ENCODE measurements at regions not wholly inside any gene's neighbourhood (a gene's known extent, or its start where the extent isn't known, plus 50 kb on each side); places are given as distances from the start of the nearest gene placed in this dataset.

- Histone ChIP-seq H3K27ac (ENCODE audit: low read depth in 1 of 2, low read length in 1 of 2) (no peak overlapping the region), H3K9me3 (ENCODE audit: control insufficient read depth in 2 of 2, insufficient read depth in 1 of 2, low read length in 1 of 2) (no peaks in the 10 kb centered on the region), H3K27me3 (ENCODE audit: control insufficient read depth in 2 of 2, insufficient read depth in 1 of 2, low read length in 1 of 2) (no peaks in the 10 kb centered on the region), H3K4me1 (ENCODE audit: control insufficient read depth in 2 of 2, insufficient read depth in 2 of 2, low read length in 2 of 2) (no peaks in the 10 kb centered on the region), H3K4me3 (ENCODE audit: low read length in 2 of 2) (no peak overlapping the region), H3K36me3 (ENCODE audit: control insufficient read depth in 2 of 2, insufficient read depth in 2 of 2, low read length in 1 of 2) (no peaks in the 10 kb centered on the region)
- DNase-seq (ENCODE audit: low read depth in 6 of 9, low spot score in 9 of 9): no peak
Observed at GRCh38 chr3:25888892-25889524, 99.1 kb downstream of the OXSM start.

GRCh38 chr3:25889525-25889917, 99.6 kb downstream of the OXSM start:
- no peaks in the 10 kb centered on the region for H3K27me3 ChIP-seq (ENCODE audit: control insufficient read depth in 2 of 2, insufficient read depth in 1 of 2, low read length in 1 of 2)
- no peaks in the 10 kb centered on the region for H3K4me1 ChIP-seq (ENCODE audit: control insufficient read depth in 2 of 2, insufficient read depth in 2 of 2, low read length in 2 of 2)
- 92% methylated on average over 2 of the region's 2 CpGs for WGBS

GRCh38 chr3:25894101-25894500, 104.2 kb downstream of the OXSM start:
- no peak for DNase-seq (ENCODE audit: low read depth in 6 of 9, low spot score in 9 of 9)
- Histone ChIP-seq H3K4me1 (ENCODE audit: control insufficient read depth in 2 of 2, insufficient read depth in 2 of 2, low read length in 2 of 2) (no peaks in the 10 kb centered on the region), H3K36me3 (ENCODE audit: control insufficient read depth in 2 of 2, insufficient read depth in 2 of 2, low read length in 1 of 2) (no peaks in the 10 kb centered on the region), H3K9me3 (ENCODE audit: control insufficient read depth in 2 of 2, insufficient read depth in 1 of 2, low read length in 1 of 2) (no peaks in the 10 kb centered on the region), H3K27ac (ENCODE audit: low read depth in 1 of 2, low read length in 1 of 2) (no peak overlapping the region), H3K4me3 (ENCODE audit: low read length in 2 of 2) (no peak overlapping the region), H3K27me3 (ENCODE audit: control insufficient read depth in 2 of 2, insufficient read depth in 1 of 2, low read length in 1 of 2) (no peaks in the 10 kb centered on the region)
- 96% methylated on average over 3 of the region's 3 CpGs for WGBS

More at GRCh38 chr3:25889525-25889917, 99.6 kb downstream of the OXSM start:
- Histone ChIP-seq H3K9me3 (ENCODE audit: control insufficient read depth in 2 of 2, insufficient read depth in 1 of 2, low read length in 1 of 2) (no peaks in the 10 kb centered on the region), H3K36me3 (ENCODE audit: control insufficient read depth in 2 of 2, insufficient read depth in 2 of 2, low read length in 1 of 2) (no peaks in the 10 kb centered on the region), H3K4me3 (ENCODE audit: low read length in 2 of 2) (no peak overlapping the region), H3K27ac (ENCODE audit: low read depth in 1 of 2, low read length in 1 of 2) (no peak overlapping the region)
- no peak for DNase-seq (ENCODE audit: low read depth in 6 of 9, low spot score in 9 of 9)

GRCh38 chr3:25895031-25895430, 105.1 kb downstream of the OXSM start:
- no peak overlapping the region for H3K4me3 ChIP-seq (ENCODE audit: low read length in 2 of 2)
- H3K27ac ChIP-seq (ENCODE audit: low read depth in 1 of 2, low read length in 1 of 2): no peak overlapping the region
- H3K4me1 ChIP-seq (ENCODE audit: control insufficient read depth in 2 of 2, insufficient read depth in 2 of 2, low read length in 2 of 2): no peaks in the 10 kb centered on the region
- no peaks in the 10 kb centered on the region for H3K27me3 ChIP-seq (ENCODE audit: control insufficient read depth in 2 of 2, insufficient read depth in 1 of 2, low read length in 1 of 2)
- H3K36me3 ChIP-seq (ENCODE audit: control insufficient read depth in 2 of 2, insufficient read depth in 2 of 2, low read length in 1 of 2): no peaks in the 10 kb centered on the region
- H3K9me3 ChIP-seq (ENCODE audit: control insufficient read depth in 2 of 2, insufficient read depth in 1 of 2, low read length in 1 of 2): no peaks in the 10 kb centered on the region
- WGBS: 96% methylated on average over 2 of the region's 2 CpGs
- DNase-seq (ENCODE audit: low read depth in 6 of 9, low spot score in 9 of 9): no peak

GRCh38 chr3:25895443-25895842, 105.6 kb downstream of the OXSM start:
- Histone ChIP-seq H3K4me3 (ENCODE audit: low read length in 2 of 2) (no peak overlapping the region), H3K4me1 (ENCODE audit: control insufficient read depth in 2 of 2, insufficient read depth in 2 of 2, low read length in 2 of 2) (no peaks in the 10 kb centered on the region), H3K27me3 (ENCODE audit: control insufficient read depth in 2 of 2, insufficient read depth in 1 of 2, low read length in 1 of 2) (no peaks in the 10 kb centered on the region), H3K27ac (ENCODE audit: low read depth in 1 of 2, low read length in 1 of 2) (no peak overlapping the region), H3K36me3 (ENCODE audit: control insufficient read depth in 2 of 2, insufficient read depth in 2 of 2, low read length in 1 of 2) (no peaks in the 10 kb centered on the region), H3K9me3 (ENCODE audit: control insufficient read depth in 2 of 2, insufficient read depth in 1 of 2, low read length in 1 of 2) (no peaks in the 10 kb centered on the region)
- no peak for DNase-seq (ENCODE audit: low read depth in 6 of 9, low spot score in 9 of 9)
- WGBS: 96% methylated on average over 3 of the region's 3 CpGs

GRCh38 chr3:25897019-25897418, 107.1 kb downstream of the OXSM start:
- WGBS: 92% methylated on average over 6 of the region's 6 CpGs

GRCh38 chr3:25899352-25900101, 109.6 kb downstream of the OXSM start:
- no peak for DNase-seq (ENCODE audit: low read depth in 6 of 9, low spot score in 9 of 9)
- no peak overlapping the region for H3K4me3 ChIP-seq (ENCODE audit: low read length in 2 of 2)

More at GRCh38 chr3:25897019-25897418, 107.1 kb downstream of the OXSM start:
- peak in 1 of 9 donors; percentile 4 for DNase-seq (ENCODE audit: low read depth in 6 of 9, low spot score in 9 of 9)
- H3K9me3 ChIP-seq (ENCODE audit: control insufficient read depth in 2 of 2, insufficient read depth in 1 of 2, low read length in 1 of 2): no peaks in the 10 kb centered on the region
- H3K4me1 ChIP-seq (ENCODE audit: control insufficient read depth in 2 of 2, insufficient read depth in 2 of 2, low read length in 2 of 2): no peaks in the 10 kb centered on the region
- H3K27ac ChIP-seq (ENCODE audit: low read depth in 1 of 2, low read length in 1 of 2): no peak overlapping the region
- no peaks in the 10 kb centered on the region for H3K27me3 ChIP-seq (ENCODE audit: control insufficient read depth in 2 of 2, insufficient read depth in 1 of 2, low read length in 1 of 2)
- H3K4me3 ChIP-seq (ENCODE audit: low read length in 2 of 2): no peak overlapping the region
- H3K36me3 ChIP-seq (ENCODE audit: control insufficient read depth in 2 of 2, insufficient read depth in 2 of 2, low read length in 1 of 2): no peaks in the 10 kb centered on the region

GRCh38 chr3:25900161-25900560, 110.3 kb downstream of the OXSM start:
- Histone ChIP-seq H3K27ac (ENCODE audit: low read depth in 1 of 2, low read length in 1 of 2) (no peak overlapping the region), H3K9me3 (ENCODE audit: control insufficient read depth in 2 of 2, insufficient read depth in 1 of 2, low read length in 1 of 2) (no peaks in the 10 kb centered on the region), H3K27me3 (ENCODE audit: control insufficient read depth in 2 of 2, insufficient read depth in 1 of 2, low read length in 1 of 2) (no peaks in the 10 kb centered on the region), H3K36me3 (ENCODE audit: control insufficient read depth in 2 of 2, insufficient read depth in 2 of 2, low read length in 1 of 2) (no peaks in the 10 kb centered on the region), H3K4me1 (ENCODE audit: control insufficient read depth in 2 of 2, insufficient read depth in 2 of 2, low read length in 2 of 2) (no peaks in the 10 kb centered on the region), H3K4me3 (ENCODE audit: low read length in 2 of 2) (no peak overlapping the region)
- 69% methylated on average over 2 of the region's 2 CpGs for WGBS
- DNase-seq (ENCODE audit: low read depth in 6 of 9, low spot score in 9 of 9): no peak

More at GRCh38 chr3:25899352-25900101, 109.6 kb downstream of the OXSM start:
- H3K27ac ChIP-seq (ENCODE audit: low read depth in 1 of 2, low read length in 1 of 2): no peak overlapping the region
- H3K9me3 ChIP-seq (ENCODE audit: control insufficient read depth in 2 of 2, insufficient read depth in 1 of 2, low read length in 1 of 2): no peaks in the 10 kb centered on the region
- H3K4me1 ChIP-seq (ENCODE audit: control insufficient read depth in 2 of 2, insufficient read depth in 2 of 2, low read length in 2 of 2): no peaks in the 10 kb centered on the region
- 93% methylated on average over 2 of the region's 2 CpGs for WGBS
- no peaks in the 10 kb centered on the region for H3K36me3 ChIP-seq (ENCODE audit: control insufficient read depth in 2 of 2, insufficient read depth in 2 of 2, low read length in 1 of 2)
- no peaks in the 10 kb centered on the region for H3K27me3 ChIP-seq (ENCODE audit: control insufficient read depth in 2 of 2, insufficient read depth in 1 of 2, low read length in 1 of 2)

GRCh38 chr3:25901796-25902195, 111.9 kb downstream of the OXSM start:
- 47% methylated on average over 2 of the region's 2 CpGs for WGBS
- Histone ChIP-seq H3K27ac (ENCODE audit: low read depth in 1 of 2, low read length in 1 of 2) (no peak overlapping the region), H3K27me3 (ENCODE audit: control insufficient read depth in 2 of 2, insufficient read depth in 1 of 2, low read length in 1 of 2) (no peaks in the 10 kb centered on the region), H3K4me3 (ENCODE audit: low read length in 2 of 2) (no peak overlapping the region), H3K9me3 (ENCODE audit: control insufficient read depth in 2 of 2, insufficient read depth in 1 of 2, low read length in 1 of 2) (no peaks in the 10 kb centered on the region), H3K4me1 (ENCODE audit: control insufficient read depth in 2 of 2, insufficient read depth in 2 of 2, low read length in 2 of 2) (no peaks in the 10 kb centered on the region), H3K36me3 (ENCODE audit: control insufficient read depth in 2 of 2, insufficient read depth in 2 of 2, low read length in 1 of 2) (no peaks in the 10 kb centered on the region)
- peak in 7 of 9 donors; percentile 32 to 78 (median 49) for DNase-seq (ENCODE audit: low read depth in 6 of 9, low spot score in 9 of 9)

Measured in thymus (tissue), 11 donors.